SH-SY5Y (cell line): ENCODE measurements at regions not wholly inside any gene's neighbourhood (a gene's known extent, or its start where the extent isn't known, plus 50 kb on each side); places are given as distances from the start of the nearest gene placed in this dataset.

ENCODE experiments used
- GATA2 ChIP-seq: IDR thresholded peaks from 2 replicates; pipeline ENCODE4 v1.6.1; 2011; ENCODE audit warnings: mild to moderate bottlenecking, low read depth, low read length
- GATA3 ChIP-seq: IDR thresholded peaks from 2 replicates; pipeline ENCODE4 v1.6.1; 2011; ENCODE audit warnings: low read depth, mild to moderate bottlenecking, low read length, moderate library complexity

DNA sequence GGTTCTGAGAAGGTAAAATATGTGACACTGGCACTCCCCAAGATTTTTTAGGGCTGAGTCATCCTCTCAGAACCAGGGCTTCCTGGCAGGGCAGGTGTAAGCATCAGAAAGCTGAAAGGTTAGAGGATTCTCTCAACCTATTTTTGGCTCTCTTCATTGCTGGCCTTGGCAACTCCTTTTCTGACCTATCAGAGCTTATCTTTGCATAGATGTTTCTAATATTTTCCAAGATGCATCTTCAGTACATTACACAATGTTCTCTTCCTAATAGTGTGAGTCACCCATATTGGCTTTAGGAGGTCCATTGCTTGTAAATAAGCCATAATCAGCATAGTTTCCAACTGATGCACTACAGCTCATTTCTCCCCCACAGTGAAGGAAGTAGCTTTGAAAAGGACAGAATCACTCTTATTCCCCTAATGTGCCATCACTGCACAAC is 2008.4 kb upstream of the PIK3C3 start:
- no peak for TF ChIP-seq GATA2
- TF ChIP-seq GATA3 = no peak

DNA sequence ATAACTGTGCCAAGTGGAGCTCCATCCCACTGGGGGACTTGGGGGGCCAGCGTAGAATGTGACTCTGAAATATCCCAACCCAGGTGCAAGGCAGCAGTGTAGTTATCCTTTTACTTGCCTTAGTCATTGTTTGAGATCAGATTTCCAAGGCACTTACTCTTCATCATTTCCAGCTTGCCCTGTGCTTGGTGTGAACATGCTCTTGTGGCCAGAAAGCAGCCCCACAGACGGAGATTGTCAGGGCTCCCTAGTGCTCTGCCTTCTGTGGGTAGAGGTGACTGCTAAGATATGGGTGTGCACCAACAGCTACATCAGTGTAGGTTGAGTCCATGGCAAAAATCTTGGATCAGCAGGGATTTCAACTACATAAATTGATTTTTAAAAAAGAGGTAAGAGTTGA is 2010.0 kb upstream of the PIK3C3 start:
- TF ChIP-seq GATA3 = no peak
- no peak for TF ChIP-seq GATA2

DNA sequence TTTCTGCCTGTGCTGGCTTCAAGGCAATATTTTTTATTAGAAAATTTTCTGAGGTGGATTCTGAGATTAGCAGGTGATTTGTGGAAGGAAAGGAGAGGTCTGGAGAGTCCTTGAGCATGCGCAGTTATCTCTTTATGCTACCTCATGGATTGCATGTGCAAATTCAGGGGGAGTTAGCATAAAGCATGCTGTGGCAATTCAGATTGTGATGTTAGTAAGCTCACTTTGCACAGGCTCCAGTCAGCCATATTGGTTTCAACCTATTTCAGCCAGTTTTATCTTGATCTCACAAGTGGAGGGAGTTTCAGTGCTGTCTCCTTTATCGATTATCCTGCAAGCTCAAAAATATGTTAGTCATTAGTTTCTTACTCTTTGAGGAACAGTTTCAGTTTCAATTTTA is 2012.3 kb upstream of the PIK3C3 start:
- TF ChIP-seq GATA3 (no peak), GATA2 (no peak)

DNA sequence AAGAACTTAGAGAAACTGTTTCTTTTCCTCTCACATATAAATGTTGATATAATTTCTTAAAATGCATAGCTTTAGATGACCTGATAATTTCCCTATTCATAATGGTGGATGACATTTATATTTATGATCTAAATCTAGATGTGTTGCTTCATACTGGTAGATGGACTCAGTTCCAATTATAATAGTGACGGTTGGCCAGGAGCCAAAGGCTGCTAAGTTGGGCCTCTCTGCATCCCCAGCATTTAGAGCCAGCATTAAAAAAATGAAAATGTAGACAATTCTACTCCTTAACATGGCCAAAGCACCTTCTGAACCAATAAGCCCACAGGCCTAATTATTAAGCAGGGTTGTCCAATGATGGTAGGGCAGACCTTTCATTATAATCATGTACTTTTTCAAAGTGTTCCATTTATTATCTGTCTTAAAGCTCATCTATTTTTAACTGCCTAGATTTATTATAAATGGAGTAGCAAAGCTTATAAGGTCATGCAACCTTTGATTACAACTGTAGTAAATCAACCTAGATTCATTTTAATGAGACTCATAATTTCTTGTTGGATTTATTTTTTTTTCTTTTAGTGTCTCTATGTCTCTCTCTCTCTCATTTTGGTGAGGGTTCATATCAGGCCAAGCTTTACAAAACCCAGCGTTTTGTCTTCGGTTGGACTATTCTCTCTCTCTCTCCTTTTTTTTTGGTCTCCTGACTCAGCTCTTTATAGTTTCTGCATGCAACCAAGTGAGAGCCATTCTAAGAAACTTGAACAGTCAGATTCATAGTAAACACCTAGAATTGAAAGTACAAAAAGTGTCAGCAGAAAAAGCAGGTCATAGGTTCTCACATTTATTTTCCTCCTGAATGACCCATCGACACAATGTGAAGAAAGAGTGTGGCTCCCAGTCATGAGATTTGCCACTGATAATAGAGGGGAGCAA is 2016.1 kb upstream of the PIK3C3 start:
- TF ChIP-seq GATA2 (no peak), GATA3 (no peak)

DNA sequence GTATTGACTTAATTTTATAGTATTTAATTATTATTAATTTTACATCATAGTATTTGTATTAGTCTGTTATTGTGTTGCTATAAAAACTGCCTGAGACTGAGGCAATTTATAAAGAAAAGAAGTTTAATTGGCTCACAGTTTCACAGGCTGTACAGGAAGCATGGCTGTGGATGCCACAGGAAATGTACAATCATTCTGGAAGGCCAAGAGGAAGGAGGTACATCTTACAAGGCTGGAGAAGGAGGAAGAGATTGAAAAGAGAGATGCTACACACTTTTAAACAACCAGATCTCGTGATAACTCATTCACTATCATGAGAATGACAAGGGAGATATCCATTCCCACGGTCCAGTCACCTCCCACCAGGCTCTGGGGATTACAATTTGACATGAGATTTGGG is 2019.4 kb upstream of the PIK3C3 start:
- TF ChIP-seq GATA3 = no peak
- no peak for TF ChIP-seq GATA2

DNA sequence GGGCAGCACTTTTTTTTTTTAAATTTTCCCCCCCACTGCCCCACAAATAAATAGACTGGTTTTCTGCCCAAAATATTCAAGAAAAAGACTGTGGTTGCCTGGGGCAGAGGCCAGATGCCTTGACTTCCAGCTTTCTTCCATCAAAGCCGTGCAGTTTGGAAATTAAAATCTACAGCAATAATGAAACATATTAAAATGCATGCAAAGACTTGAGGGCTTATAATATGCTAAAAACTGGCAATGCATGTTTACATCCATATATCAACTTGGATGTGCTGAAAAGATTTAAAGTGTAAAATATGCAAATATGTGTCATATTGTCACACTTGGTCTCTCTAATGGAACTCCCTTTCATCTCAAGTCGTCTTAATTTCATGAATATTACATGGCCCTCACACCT is 2036.2 kb upstream of the PIK3C3 start:
- TF ChIP-seq GATA3 (no peak), GATA2 (no peak)

DNA sequence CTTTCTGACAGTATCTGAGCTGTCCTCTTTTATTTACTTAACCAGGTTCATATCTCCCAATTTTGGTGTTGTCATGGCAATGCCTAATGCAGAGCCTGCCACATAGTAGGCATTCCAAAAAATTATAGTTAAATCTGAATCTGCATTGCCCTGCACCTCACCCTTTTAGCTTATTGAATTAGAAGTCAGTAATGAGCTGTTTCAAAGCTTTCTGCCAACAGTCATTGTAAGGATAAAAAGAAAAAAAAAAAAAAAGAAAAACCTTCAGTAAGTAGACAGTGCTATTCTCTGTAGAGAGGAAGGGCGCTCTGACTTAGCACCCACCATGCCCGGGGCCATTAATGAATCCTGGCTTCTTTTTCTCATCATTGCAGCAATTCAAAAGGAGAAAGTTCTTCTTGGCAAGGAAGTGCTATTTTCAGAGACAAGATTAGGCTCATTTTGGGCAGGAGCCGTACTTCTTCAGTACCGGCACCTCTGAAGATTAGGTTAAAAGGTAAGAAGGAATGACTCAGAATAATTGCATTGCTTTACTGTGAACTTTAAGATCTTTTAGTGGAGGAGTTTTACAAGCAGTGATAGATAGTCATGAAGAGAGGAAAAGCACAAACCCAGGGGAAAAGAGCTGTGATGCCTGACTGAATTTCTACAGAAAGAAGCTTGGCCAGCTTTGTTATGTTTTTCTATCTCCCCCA is 2041.2 kb upstream of the PIK3C3 start:
- TF ChIP-seq GATA3 = no peak
- no peak for TF ChIP-seq GATA2

DNA sequence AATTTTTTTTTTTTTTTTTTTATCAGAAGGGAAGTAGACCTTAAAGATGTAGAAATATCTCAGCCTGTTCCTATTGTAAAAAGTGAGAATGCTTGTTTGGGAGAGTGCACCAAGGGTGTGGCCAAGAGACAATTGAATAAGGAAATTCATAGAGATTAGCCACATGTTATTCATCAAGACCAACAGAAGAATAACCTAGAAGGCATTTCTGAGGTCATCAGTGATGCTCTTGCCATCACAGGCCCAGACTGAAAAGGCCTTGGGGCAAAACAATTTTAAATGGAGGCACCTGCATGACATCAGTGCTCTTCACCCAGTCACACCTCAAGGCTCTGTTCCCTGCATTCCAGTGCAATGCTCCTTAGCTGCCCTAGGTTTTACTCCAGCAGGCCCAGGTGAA is 2043.3 kb upstream of the PIK3C3 start:
- TF ChIP-seq GATA3 (no peak), GATA2 (no peak)

DNA sequence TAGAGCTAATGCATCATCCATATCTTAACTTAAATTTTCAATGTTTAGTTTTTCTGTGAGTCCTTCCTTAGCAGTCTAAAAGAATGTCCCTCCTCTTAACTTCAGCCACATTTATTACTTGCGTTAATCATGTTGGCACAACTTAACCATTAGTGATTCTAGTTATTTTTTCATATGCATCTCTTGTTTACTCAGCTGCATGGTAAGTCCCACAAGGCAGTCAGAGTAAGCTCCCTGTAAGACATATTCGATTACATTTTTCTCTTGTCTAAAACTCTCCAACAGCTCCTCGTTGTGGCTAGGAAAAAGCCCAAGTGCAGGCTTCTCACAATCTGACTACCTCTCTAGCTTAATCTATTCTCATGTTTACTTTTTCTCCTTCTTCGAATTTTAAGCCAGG is 2045.3 kb upstream of the PIK3C3 start:
- TF ChIP-seq GATA3 = no peak
- no peak for TF ChIP-seq GATA2

DNA sequence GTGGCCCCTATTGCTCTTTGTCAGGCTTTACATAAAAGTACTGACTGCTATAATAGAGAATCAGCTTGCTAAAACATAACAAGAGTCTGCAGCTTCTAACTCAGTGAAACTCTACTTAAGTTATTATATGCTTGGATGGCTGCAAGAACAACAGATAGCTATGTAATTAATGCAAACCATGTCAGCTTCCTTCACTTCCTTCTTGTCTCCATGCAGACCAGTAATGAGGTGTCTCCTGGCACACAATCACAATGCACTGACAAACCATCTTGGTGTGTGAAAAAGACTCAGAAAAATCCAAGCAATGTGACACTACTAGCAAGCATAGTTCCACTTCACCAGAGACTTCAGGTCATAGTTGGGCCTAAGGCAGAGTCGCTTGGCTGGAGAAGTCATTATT is 2068.9 kb upstream of the PIK3C3 start:
- TF ChIP-seq GATA3 = no peak
- TF ChIP-seq GATA2 = no peak

DNA sequence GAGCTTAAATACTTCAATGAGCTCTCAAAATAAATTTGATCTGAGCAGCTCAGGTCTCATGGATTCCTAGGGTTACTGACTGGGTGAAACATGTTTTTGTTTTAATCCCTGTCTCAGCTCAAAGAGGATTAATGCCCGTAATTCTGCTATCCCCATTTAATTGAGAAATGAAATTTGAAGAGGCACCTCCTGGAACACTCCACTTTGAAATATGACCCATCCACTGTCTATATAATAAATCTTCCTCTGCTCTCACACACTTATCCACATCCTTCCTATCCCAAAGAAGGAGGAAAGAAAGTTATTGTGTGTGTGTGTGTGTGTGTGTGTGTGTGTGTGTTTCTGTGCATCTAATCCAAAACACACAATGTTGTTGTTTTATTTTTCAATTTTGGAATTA is 2082.4 kb upstream of the PIK3C3 start:
- TF ChIP-seq GATA3 (no peak), GATA2 (no peak)

DNA sequence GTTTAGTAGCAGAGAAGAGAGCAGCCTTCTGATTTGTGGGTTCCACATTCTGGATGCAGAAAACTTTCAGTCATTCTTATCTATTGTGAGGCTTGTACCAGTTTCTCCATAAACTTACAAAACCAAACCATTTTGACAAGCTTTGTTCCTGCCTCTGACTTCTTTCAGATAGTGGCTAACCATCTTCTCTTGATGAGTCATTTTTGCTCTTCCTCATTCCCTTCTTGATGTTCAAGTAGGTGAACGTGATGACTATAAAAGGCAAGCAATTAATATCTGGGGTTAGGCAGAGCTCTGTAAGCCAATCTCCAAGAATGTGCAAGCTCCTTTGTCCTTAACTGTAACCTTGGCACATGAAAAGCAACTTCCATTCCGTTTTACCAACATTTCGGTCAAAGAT is 2083.1 kb upstream of the PIK3C3 start:
- TF ChIP-seq GATA2 (no peak), GATA3 (no peak)

DNA sequence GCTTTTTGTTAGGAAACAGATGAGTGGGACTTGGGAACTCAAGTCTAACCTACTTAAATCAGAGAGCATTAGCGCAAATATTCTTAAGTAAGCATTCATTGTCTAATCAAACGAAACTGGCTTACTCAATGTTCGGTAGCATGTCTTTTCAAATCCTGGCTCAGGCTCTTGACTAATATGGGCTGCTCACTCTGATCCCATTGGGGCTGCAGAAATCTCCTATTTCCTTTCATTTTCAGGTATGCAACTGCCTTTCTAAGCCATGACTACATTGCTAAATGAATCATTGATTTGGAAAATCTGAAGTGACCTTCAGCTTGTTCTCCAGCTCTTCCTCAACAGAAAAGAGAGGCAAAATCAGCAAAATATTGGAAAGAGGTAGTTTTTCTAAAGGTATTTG is 2084.4 kb upstream of the PIK3C3 start:
- TF ChIP-seq GATA2 (no peak), GATA3 (no peak)

DNA sequence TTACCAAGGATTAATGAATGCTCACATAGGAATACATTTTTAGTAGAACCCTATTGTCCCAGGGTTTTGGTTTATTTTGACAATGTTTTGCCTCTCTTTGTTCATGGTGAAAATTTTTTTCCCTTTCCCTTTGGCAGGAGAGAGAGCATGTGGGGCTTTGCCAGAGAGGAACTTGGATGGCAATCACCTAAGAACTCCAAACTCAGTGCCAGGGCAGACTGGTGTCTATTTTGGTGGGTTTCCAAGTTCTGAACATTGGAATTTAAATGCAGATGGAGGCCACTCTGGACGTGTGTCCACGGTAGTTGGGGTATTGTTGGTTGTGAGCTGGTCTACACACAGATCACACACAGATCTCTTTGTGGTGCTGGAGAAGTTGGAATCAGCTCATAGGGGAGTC is 2091.1 kb upstream of the PIK3C3 start:
- TF ChIP-seq GATA3 = no peak
- TF ChIP-seq GATA2 = no peak

DNA sequence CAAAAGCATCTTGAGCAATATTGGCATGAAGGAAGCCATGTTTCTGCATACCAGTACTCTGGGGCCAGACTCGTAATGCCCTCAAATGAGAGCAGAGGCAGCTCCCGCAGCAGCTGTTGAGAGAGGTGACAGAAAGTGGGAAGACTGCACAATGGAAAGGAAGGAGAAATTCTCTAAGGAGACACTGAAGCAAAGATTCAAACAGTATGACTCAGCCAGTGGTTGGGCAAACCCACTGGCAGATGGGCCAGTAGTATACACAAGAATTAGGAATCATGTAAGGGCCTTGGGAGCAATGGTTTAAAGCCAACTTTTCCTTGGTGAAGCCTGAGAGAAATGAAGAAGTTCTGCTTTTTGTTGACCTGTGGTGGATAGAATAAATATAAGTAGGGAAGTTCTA is 2092.7 kb upstream of the PIK3C3 start:
- TF ChIP-seq GATA2 (no peak), GATA3 (no peak)
